GM19351 (cell line): ENCODE measurements at regions not wholly inside any gene's neighbourhood (a gene's known extent, or its start where the extent isn't known, plus 50 kb on each side); places are given as distances from the start of the nearest gene placed in this dataset.

Source experiments
- ATAC-seq: cut with Tn5 transposase; IDR thresholded peaks from one replicate; pipeline ENCODE4 v1.9.1; 2021; ENCODE audit warnings: mild to moderate bottlenecking, moderate library complexity; ENCODE audit not compliant: unreplicated experiment

DNA sequence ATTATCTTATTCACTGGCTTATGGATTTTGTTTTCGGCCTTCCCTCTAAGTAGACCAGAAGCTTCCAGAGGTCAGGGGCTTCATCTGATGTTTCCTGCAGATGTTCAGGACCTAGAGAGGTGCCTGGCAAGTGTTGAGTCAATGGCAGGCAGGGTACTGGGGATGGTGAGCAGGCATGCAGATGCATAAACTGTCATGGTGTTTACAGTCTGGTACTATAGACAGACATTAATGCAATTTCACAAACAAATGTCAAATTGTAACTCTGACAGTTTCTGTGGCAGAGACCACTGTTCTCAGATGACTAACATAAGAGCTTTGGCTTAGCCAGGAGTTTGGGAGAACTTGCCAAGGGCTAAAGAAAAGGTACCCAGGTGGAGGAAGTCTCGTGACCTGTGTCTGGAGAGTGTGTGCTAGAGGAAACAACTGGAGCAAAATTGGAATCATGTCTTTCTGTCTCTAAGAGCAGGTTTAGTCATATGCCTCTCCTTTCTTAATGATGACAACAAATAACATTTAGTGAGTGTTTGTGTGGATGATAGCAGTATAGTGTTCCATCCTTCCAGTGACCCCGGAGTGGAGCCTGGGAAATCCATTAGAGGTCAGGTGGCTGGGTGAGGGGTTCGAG lies 53.7 kb upstream of the TRAK1 start:
- ATAC-seq = no peak

DNA sequence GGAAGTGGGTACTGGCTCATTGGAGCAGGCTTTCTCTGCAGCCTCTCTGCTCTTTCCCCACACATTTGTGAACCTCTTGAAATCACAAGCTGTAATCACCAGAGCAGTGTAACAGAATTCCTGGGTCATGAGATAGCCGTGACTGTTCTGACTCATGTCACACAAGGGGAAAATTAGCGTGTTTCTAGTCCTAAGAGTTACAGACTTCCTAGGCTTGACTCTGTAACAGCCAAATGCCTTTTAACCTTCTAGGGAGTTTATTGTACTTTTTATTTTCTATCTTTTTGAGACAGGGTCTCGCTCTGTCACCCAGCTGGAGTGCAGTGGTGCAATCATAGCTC lies 54.7 kb upstream of the TRAK1 start:
- no peak for ATAC-seq

DNA sequence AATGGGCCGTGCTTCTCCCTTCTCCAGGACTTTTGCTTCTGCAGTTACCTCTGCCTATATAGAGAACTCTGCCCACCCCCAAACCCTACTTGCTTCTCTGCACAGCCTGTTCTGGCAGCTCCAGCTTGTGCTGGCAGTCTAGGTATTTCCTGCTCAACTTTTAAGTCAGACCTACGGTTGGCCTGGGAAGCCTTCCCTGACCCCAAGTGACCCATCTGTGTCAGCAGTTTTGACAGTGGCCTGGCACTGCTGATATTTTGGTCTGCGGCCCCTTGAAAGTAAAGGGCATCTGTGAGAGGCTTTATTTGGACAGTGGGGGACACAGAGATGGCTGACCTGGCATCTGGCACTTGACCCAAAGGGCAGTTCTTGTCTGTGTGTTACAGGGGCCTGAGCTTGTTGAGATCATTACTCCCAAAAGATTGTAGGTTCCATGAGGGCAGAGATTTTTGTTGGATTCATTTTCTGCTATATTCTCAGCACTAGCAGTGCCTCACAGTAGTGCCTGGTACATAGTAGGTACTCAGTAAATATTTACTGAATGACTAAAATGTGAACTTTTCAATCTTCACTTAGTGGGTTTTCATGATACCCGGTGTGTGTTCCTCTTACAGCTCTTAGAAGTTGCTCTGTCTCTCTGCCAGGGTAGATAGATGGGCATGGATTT lies 55.2 kb upstream of the TRAK1 start:
- ATAC-seq = no peak

DNA sequence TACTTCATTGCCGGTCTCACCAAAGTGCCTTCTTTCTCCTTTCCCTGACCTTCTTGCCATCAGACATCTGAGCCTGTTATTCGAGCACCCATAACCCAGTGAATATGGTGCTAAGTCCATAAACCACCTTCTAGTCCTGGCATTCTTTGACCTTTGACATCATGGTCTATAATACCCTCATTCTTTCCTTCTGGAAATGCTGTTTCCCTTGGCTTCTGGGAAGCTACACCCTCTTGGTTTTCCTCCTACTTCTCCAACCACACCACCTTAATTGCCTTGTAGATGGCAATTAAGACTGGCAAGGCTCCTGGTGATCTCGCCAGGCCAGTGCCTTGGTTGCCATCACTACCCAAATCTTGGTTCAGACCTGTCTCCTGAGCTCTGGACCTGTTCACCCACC lies 56.1 kb upstream of the TRAK1 start:
- ATAC-seq = no peak

DNA sequence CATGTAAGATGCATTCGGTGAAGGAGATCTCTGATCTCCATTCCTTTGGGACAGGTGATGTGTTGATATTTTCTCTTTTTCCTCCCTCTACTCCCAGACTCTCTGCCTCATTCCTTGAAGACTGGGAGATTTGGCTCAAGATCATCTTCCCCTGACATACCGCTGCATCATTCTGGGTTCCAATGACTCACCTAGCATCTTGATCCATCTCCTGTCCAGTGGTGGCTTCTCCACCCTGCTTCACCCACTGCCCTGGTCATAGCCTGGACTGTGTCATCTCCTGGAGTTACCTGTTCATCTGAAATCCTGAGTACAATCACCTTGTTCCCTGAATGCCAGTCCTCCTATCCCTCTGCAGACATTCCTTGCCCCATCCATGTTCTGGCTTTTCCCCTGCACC lies 57.4 kb upstream of the TRAK1 start:
- no peak for ATAC-seq

DNA sequence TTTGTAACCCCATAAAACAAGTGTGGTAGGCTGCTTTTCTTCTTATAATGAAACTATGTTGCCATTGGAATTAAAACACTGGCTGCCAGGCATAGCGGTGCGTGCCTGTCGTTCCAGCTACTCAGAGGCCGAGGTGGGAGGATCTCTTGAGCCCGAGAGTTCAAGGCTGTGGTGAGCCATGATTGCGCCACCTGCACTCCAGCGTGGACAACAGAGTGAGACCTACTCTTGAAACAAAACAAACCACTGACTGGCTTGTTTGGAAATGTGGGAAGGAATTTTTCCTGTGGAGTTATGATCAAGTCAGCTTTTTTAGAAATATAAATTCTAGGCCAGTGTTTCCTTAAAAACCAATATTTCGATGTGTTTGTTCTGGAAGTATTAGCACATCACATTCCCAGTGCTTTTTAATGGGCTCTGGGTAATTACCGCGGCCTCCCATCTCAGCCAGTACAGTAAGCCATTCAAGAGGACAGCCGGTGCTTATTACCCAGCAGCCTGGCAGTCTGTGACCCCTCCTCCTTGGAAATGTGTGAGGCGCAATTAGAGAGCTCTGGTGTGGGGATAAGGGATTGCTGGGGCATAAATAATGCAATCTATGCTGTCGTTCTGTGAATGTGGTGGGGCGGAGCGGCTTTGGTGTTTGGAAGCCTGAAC lies 58.3 kb upstream of the TRAK1 start:
- ATAC-seq = no peak

DNA sequence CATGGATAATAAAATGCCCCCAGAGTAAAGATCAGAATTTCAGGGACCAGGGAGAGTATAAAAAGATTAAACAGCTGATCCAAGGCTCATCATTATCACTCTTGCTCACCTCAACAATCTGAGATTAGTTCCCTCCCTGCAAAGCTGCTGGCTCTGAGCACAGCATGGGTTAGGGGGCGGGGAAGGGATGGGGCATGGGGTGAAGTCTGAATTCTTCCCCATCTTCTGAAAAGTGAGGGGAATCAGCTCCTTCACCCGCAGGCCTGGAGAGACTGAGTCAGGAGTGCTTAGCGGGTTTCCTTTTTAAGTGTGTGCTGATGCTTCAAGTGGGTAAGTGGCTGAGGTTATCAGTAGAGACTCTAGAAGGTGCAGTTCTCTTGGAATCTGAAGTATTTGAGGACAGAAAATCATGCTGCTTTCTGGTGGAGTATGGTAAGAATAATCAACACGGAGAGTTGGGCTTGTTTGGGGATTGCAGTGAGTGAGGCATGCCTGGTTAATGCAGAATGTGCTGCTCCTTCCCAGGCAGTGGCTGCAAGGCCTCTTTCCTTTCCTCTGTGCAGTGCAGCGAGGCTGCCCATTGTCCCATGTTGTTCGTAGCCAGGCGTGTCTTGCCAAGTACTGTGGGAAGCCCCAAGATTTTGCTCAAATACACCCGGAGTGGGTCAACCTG lies 59.2 kb upstream of the TRAK1 start:
- no peak for ATAC-seq

DNA sequence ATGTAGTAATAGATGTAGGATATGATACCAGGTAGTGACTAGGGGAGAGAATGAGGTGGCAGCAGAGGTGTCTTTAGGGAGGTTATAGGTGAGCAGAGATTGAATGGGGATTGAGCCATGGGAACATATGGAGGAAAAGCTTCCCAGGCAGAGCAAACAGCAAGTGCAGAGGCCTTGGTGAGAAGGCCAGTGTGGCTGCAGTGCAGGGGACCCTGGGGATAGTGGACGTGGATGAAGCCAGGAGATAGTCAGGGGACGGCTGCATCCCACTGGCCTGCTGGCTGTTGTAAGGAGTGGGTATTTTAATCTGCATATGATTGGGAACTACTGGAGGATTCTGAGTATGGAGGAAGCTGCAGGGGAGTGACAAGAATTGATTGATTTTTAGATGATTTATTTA lies 62.7 kb upstream of the TRAK1 start:
- ATAC-seq = no peak

DNA sequence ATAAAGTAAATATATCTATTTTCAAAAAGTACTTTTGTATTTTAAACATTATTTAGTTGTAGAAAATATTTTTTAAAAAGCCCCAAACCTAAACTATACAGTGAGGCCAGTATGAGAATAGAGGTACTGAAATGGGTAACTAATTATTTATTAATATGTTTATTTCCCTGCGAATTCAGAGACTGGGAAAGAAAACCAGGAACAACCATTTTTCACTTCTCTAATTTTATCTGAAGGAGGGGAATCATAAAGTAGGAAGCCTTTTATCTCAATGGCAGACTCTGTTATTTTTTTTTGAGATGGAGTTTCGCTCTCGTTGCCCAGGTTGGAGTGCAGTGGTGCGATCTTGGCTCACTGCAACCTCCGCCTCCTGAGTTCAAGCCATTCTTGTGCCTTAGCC lies 63.6 kb upstream of the TRAK1 start:
- ATAC-seq = no peak

DNA sequence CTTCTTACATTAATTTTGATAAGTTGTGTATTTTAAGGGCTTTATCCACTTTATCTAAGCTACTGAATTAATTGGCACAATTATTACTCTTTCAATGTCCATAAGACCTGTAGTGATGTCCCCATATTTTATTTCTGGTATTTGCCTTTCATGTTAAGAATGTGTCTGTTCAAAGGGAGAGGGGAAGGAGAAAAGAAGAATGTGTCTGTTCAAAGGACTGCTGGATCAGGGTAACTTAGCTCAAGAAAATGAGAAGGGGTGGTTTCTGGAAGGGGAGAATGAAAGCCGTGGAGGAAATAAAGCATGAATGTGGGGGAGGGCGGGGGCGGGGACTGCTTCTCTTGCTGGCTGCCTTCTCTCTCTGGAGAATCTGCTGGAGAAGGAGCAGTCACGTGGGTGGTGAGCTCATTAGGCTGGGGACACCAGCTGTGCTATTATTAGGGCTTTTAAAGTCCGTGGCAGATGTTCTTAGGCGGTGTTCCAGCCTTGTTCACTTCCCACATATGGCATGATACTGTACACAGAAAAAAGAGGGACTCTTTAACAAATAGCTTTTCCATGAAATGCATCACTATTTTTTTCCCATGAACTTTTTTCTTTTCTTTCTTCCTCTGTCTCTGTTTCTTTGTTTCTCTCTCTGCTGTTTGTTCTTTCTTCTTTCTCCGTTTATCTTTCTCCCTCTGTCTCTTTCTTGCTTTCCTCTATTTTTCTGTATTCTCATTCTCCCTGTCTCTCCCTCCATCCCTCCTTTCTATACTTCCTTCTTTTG lies 63.7 kb upstream of the ULK4 start:
- ATAC-seq = peak; percentile 66

DNA sequence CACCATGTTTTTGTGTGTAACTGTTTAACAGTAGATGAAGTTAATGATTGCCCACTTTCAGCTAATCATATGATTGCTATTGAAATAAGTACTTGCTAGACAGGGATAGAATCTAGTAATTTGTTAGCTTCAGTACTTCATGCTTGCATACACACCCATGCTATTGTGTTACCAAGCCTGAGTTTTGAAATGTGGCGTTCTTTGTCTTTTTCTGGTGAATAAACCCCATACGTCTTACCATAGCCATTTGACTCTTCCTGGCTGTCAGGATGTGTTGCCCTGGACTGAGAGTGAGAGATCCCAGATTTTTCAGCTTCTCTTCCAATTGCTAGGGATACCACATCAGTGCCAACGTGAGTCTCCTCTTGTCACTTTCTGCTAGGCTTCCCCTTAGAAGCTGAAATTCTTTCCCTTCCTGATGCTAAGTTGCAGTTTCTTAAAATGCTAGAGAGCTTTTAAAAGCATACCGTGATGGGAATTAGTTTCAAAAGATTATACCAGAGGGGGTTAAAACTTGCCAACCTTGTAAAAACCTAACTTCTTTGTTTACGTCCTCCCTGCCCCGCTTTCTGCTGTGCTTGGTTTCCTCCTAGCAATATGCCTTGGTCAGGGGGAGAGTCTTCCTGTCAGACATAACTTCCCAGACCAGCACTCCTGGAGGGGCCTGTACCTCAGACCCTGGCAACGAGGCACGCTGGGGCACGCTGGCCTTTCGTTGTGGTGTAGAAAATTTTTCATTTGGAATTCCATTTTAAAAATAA lies 62.9 kb upstream of the ULK4 start:
- no peak for ATAC-seq

DNA sequence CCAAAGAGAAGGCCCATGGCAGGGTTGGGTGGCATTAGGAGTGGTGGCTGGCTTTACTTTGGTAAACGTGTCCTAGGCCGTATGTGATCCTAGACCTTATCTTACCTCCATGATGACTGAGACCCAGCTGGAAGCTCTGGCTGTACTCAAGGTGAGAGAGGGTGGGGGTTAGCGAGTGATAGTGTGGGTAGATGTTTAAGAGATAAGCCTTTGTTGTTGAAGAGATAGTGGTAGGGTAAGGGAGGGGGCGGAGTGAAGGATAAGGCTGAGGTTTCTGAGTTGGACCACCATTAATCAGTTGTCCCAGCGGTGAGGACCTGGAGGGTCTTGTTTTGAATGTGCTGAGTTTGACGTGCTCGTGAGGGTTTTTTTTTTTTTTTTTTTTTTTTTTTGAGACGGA lies 61.5 kb upstream of the ULK4 start:
- no peak for ATAC-seq

DNA sequence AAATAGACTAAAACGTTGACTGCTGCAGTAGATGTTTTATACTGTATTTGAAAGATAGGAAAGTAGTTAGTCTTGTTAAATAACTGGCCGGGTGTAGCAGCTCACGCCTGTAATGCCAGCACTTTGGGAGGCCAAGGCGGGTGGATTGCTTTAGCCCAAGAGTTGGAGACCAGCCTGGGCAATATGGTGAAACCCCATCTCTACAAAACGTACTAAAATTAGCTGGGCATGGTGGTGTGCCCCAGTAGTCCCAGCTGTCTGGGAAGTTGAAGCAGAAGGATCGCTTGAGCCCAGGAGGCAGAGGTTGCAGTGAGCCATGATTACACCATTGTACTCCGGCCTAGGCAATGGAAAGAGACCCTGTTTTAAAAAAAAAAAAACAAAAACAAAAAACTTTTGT lies 60.5 kb upstream of the ULK4 start:
- ATAC-seq = no peak

DNA sequence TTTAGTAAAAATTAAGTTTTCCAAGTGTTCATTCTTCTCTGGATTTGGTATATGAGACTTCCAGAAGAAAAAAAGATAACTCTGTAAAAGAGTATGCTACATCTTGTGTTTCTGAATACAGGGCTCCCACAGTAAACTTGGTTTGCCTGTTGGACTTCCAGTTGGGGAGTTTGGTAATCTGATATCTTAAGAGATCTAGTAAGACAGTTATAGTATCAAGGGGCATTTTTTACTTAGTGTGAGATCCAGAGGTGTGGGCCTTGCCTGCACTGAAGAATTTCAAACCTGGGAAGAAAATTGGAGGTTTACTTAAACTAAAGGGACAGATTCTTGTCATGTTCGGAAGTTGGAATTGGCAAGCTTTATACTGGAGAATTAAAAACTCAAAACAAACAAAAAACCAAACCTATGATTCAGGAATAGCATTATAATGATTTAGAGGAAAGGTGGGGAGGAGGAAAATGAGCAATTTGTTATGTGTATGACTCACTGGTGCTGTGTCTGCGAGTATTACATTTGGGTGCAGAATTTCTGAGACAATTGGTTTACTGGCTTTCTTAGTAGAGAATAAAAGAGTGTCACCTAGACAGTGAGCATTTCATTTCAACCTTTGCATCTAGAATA lies 58.9 kb upstream of the ULK4 start:
- no peak for ATAC-seq

DNA sequence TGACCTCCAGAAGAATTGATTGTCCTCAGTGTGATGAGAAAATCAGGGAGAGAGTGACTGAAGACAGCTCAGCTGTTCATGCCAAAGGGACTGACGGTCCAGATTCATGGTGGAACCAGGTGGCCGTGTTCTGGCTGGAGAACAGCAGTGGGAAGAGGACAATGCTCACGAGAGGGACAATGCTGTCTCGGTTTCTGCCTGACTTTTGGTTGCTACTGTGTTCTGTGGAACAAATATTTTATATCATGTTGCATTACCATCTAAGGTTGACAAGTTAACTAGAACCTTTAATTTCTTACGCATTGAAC lies 58.0 kb upstream of the ULK4 start:
- ATAC-seq = no peak

DNA sequence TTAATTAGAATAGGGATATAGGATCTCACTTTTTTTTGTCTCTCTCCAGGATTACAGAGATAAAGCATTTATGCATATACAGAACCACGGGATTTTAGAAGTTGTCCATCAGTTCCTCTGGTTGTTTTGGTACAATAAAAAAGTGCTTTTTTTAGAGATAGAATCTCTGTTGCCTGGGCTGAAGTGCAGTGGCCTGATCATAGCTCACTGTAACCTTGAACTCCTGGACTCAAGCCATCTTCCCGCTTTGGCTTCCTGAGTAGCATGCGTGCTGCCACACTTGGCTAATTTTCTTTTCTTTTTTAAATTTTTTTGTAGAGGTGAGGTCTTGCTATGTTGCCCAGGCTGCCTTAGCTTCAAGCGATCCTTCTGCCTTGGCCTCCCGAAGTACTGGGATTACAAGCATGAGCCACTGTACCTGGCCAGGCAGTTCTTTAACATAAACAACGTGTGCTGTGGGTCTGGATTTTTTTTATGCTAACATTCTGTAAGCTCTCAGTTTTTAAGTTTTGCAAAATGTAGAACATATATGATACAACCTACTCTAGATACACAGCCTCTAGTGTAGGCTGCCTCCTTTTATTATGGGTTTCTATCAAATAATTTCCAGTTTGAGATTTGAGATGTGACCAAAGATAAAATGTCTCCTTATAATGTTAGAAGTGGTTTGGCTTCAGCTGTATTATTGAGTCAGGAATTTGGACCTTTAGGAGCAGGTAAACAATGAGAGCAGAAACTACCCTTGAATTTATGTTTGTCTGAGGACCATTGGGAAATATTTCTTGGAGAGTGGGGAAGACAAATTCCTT lies 57.4 kb upstream of the ULK4 start:
- ATAC-seq = no peak

DNA sequence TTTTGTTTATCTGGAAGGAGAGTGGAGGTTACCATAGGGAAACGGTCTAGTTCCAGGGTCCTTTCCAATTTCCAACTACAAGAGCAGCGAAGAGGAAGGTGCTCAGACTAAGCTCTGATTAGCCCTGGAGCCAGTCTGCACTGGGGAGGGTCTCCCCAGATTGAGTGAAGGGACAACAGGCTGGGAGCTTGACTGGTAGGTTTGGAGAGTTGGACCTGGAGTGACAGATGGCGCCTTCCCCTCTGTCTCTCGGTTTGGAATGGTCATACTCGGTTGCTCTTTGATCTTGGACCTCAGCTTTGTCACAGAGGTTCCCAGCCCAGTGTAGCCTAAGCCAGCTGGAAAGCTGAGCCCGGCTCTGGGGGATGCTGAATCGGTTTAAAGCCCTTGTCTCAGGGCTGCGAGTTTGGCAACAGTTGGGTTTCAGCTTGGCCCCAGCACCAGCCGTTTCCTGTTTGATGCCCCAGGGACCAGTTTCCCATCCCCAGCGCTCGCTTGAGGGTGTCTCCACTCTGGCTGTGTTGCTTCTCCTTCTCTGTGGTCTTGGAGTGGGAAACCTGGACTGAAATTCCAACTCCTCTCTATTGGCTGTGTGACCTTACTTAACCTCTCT lies 53.1 kb upstream of the ULK4 start:
- ATAC-seq = no peak

DNA sequence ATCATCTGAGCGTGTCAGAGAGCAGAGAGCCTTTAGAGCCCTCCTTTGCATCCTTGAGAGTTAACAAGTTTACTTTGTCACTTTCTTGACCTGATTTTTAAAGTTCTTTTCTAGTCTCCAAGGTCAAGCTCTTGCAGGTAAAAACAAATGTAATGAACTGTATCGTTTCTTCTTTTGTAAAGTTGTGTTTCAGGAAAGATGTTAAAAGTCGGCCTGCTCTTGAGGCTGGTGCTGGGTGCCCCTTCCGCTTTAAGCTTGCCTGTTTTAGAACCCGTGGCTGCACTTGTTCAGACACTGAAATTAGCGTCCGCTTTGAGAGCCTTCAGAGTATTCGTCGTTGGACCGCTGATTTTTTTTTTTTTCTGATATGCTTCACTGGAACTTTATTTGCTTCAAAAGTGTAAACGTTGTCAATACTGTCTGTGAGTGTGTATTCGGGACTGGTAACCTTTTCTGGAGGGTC lies 52.6 kb upstream of the ULK4 start:
- ATAC-seq = no peak
